ENCODE measurements at regions not wholly inside any gene's neighbourhood (a gene's known extent, or its start where the extent isn't known, plus 50 kb on each side); places are given as distances from the start of the nearest gene placed in this dataset.
"Not testable (repeated sequence)": the region's sequence is repeated elsewhere in the genome, so short reads cannot be mapped to it uniquely, and the experiment has no call there.

GRCh38 chr4:77264826-77265225, 107.8 kb downstream of the CCNG2 start:
- TF ChIP-seq TAF1 (IDR thresholded peaks at IDR 0.05; ENCODE audit: borderline replicate concordance, low read depth, low read length): no peak
- no peak for TF ChIP-seq POLR2A (IDR thresholded peaks at IDR 0.05; ENCODE audit: low read depth, low read length)
- no peak for TF ChIP-seq POLR2AphosphoS5 (IDR thresholded peaks at IDR 0.05; ENCODE audit: low read depth, low read length)
- DNase-seq (ENCODE audit: insufficient read length) (no peak), FAIRE-seq (no peak)

GRCh38 chr4:77268108-77268507, 111.1 kb downstream of the CCNG2 start:
- TF ChIP-seq TAF1 (IDR thresholded peaks at IDR 0.05; ENCODE audit: borderline replicate concordance, low read depth, low read length): no peak
- TF ChIP-seq POLR2A (IDR thresholded peaks at IDR 0.05; ENCODE audit: low read depth, low read length): no peak
- no peak for TF ChIP-seq POLR2AphosphoS5 (IDR thresholded peaks at IDR 0.05; ENCODE audit: low read depth, low read length)
- DNase-seq (ENCODE audit: insufficient read length) (no peak), FAIRE-seq (no peak)

- no peak for FAIRE-seq
- no peak for DNase-seq (ENCODE audit: insufficient read length)
- TF ChIP-seq POLR2AphosphoS5 (IDR thresholded peaks at IDR 0.05; ENCODE audit: low read depth, low read length) (no peak), TAF1 (IDR thresholded peaks at IDR 0.05; ENCODE audit: borderline replicate concordance, low read depth, low read length) (no peak), POLR2A (IDR thresholded peaks at IDR 0.05; ENCODE audit: low read depth, low read length) (no peak)
Observed at GRCh38 chr4:77269505-77269904, 112.5 kb downstream of the CCNG2 start.

GRCh38 chr4:77273412-77273811, 116.4 kb downstream of the CCNG2 start:
- no peak for TF ChIP-seq TAF1 (IDR thresholded peaks at IDR 0.05; ENCODE audit: borderline replicate concordance, low read depth, low read length)
- no peak for TF ChIP-seq POLR2A (IDR thresholded peaks at IDR 0.05; ENCODE audit: low read depth, low read length)
- TF ChIP-seq POLR2AphosphoS5 (IDR thresholded peaks at IDR 0.05; ENCODE audit: low read depth, low read length): no peak
- DNase-seq (ENCODE audit: insufficient read length): no peak
- no peak for FAIRE-seq

GRCh38 chr4:77279114-77279513, 122.1 kb downstream of the CCNG2 start:
- DNase-seq (ENCODE audit: insufficient read length); FAIRE-seq: not testable (repeated sequence)

GRCh38 chr4:77282305-77282704, 125.3 kb downstream of the CCNG2 start:
- TF ChIP-seq POLR2A (IDR thresholded peaks at IDR 0.05; ENCODE audit: low read depth, low read length) (no peak), POLR2AphosphoS5 (IDR thresholded peaks at IDR 0.05; ENCODE audit: low read depth, low read length) (no peak), TAF1 (IDR thresholded peaks at IDR 0.05; ENCODE audit: borderline replicate concordance, low read depth, low read length) (no peak)
- FAIRE-seq: no peak
- DNase-seq (ENCODE audit: insufficient read length): no peak

GRCh38 chr4:77284036-77284435, 127.0 kb downstream of the CCNG2 start:
- FAIRE-seq: no peak
- no peak for TF ChIP-seq POLR2A (IDR thresholded peaks at IDR 0.05; ENCODE audit: low read depth, low read length)
- TF ChIP-seq POLR2AphosphoS5 (IDR thresholded peaks at IDR 0.05; ENCODE audit: low read depth, low read length): no peak
- TF ChIP-seq TAF1 (IDR thresholded peaks at IDR 0.05; ENCODE audit: borderline replicate concordance, low read depth, low read length): no peak
- no peak for DNase-seq (ENCODE audit: insufficient read length)

GRCh38 chr4:77286906-77287305, 129.9 kb downstream of the CCNG2 start:
- no peak for FAIRE-seq
- TF ChIP-seq POLR2AphosphoS5 (IDR thresholded peaks at IDR 0.05; ENCODE audit: low read depth, low read length) (no peak), POLR2A (IDR thresholded peaks at IDR 0.05; ENCODE audit: low read depth, low read length) (no peak), TAF1 (IDR thresholded peaks at IDR 0.05; ENCODE audit: borderline replicate concordance, low read depth, low read length) (no peak)
- DNase-seq (ENCODE audit: insufficient read length): no peak

GRCh38 chr4:77293426-77293825, 136.4 kb downstream of the CCNG2 start:
- no peak for DNase-seq (ENCODE audit: insufficient read length)
- TF ChIP-seq TAF1 (IDR thresholded peaks at IDR 0.05; ENCODE audit: borderline replicate concordance, low read depth, low read length) (no peak), POLR2AphosphoS5 (IDR thresholded peaks at IDR 0.05; ENCODE audit: low read depth, low read length) (no peak), POLR2A (IDR thresholded peaks at IDR 0.05; ENCODE audit: low read depth, low read length) (no peak)
- no peak for FAIRE-seq

- not testable (repeated sequence) for FAIRE-seq; DNase-seq (ENCODE audit: insufficient read length)
Observed at GRCh38 chr4:77300996-77301395, 144.0 kb downstream of the CCNG2 start.

- no peak for DNase-seq (ENCODE audit: insufficient read length)
- FAIRE-seq: no peak
- TF ChIP-seq POLR2AphosphoS5 (IDR thresholded peaks at IDR 0.05; ENCODE audit: low read depth, low read length): no peak
- TF ChIP-seq TAF1 (IDR thresholded peaks at IDR 0.05; ENCODE audit: borderline replicate concordance, low read depth, low read length): no peak
- TF ChIP-seq POLR2A (IDR thresholded peaks at IDR 0.05; ENCODE audit: low read depth, low read length): no peak
Observed at GRCh38 chr4:77305766-77306165, 148.8 kb downstream of the CCNG2 start.

- no peak for FAIRE-seq
- DNase-seq (ENCODE audit: insufficient read length): no peak
- TF ChIP-seq TAF1 (IDR thresholded peaks at IDR 0.05; ENCODE audit: borderline replicate concordance, low read depth, low read length) (no peak), POLR2AphosphoS5 (IDR thresholded peaks at IDR 0.05; ENCODE audit: low read depth, low read length) (no peak), POLR2A (IDR thresholded peaks at IDR 0.05; ENCODE audit: low read depth, low read length) (no peak)
Observed at GRCh38 chr4:77306496-77306895, 149.5 kb downstream of the CCNG2 start.

- peak; percentile 18 for DNase-seq (ENCODE audit: insufficient read length)
- TF ChIP-seq POLR2A (IDR thresholded peaks at IDR 0.05; ENCODE audit: low read depth, low read length) (no peak), TAF1 (IDR thresholded peaks at IDR 0.05; ENCODE audit: borderline replicate concordance, low read depth, low read length) (no peak), POLR2AphosphoS5 (IDR thresholded peaks at IDR 0.05; ENCODE audit: low read depth, low read length) (no peak)
- peak; percentile 70 for FAIRE-seq
Observed at GRCh38 chr4:77308843-77309242, 151.8 kb downstream of the CCNG2 start.
